ENCODE measurements at regions not wholly inside any gene's neighbourhood (a gene's known extent, or its start where the extent isn't known, plus 50 kb on each side); places are given as distances from the start of the nearest gene placed in this dataset.

DNA sequence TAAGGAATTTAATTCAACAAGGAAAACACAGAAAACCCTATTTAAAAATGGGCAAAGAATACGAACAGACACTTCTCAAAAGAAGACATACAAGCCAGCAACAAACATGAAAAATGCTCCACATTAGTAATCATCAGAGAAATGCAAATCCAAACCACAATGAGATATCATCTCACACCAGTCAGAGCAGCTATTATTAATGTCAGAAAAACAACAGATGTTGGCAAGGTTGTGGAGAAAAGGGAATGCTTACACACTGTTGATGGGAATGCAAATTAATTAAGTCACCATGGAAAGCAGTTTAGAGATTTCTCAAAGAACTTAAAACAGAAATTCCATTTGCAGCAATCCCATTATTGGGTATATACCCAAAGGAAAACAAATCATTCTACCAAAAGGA, 55.2 kb downstream of the GCC1 start:
- DNase-seq (ENCODE audit: low spot score) = no peak
- ATAC-seq (ENCODE audit: insufficient number of reproducible peaks, low FRiP score, low read depth) = no peak
- Histone ChIP-seq H3K4me3 (no peak overlapping the region), H3K27ac (no peak overlapping the region), H3K27me3 (replicated peaks; ENCODE audit: insufficient read depth) (peaks cover 4% of the 10 kb centered on the region), H3K4me1 (ENCODE audit: control insufficient read depth in 1 of 2, low read depth in 2 of 2) (no peaks in the 10 kb centered on the region), H3K36me3 (no peaks in the 10 kb centered on the region), H3K9me3 (no peaks in the 10 kb centered on the region)
- no peak for TF ChIP-seq CTCF (IDR thresholded peaks at IDR 0.05)

- H3K27me3 ChIP-seq (replicated peaks; ENCODE audit: insufficient read depth) = peaks cover 4% of the 10 kb centered on the region
- no peak for TF ChIP-seq CTCF (IDR thresholded peaks at IDR 0.05)
- no peak overlapping the region for H3K27ac ChIP-seq
- H3K4me3 ChIP-seq = no peak overlapping the region
- no peaks in the 10 kb centered on the region for H3K4me1 ChIP-seq (ENCODE audit: control insufficient read depth in 1 of 2, low read depth in 2 of 2)
- ATAC-seq (ENCODE audit: insufficient number of reproducible peaks, low FRiP score, low read depth) (no peak), DNase-seq (ENCODE audit: low spot score) (no peak)
- H3K36me3 ChIP-seq = no peaks in the 10 kb centered on the region
- no peaks in the 10 kb centered on the region for H3K9me3 ChIP-seq
Observed at GRCh38 chr7:127527561-127527960, 57.8 kb downstream of the GCC1 start.

DNA sequence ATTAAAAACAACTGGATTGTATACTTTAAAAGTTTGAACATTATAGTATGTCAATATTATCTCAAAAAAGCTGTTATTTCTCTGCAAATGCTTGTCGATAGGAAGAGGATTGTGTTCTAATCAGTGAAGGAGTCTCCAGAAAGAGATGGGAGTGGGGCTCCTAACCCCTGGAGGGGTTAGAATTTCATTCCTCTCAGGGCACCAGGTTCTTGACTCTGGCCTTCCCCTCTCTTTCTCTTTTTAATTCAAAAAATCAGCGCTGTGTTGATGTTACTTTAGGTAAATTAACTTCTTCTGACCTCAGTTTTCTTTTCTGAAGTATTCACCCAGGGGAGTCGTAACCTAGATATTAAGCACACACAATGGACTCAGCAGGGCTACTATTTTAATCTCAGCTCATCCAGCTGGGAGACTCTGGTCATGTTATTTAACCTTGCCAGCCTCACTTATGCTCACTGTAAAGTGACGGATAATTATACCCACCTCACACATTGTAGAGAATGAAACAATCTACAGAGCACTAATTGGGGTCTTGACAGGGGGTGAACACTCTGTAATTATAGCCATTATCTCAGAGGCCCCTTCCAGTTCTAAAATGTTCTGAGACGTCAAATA, 59.4 kb downstream of the GCC1 start:
- Histone ChIP-seq H3K4me3 (no peak overlapping the region), H3K36me3 (no peaks in the 10 kb centered on the region), H3K9me3 (peaks cover 3% of the 10 kb centered on the region), H3K27ac (no peak overlapping the region), H3K4me1 (ENCODE audit: control insufficient read depth in 1 of 2, low read depth in 2 of 2) (no peaks in the 10 kb centered on the region), H3K27me3 (replicated peaks; ENCODE audit: insufficient read depth) (peaks cover 4% of the 10 kb centered on the region)
- DNase-seq (ENCODE audit: low spot score) = no peak
- no peak for ATAC-seq (ENCODE audit: insufficient number of reproducible peaks, low FRiP score, low read depth)
- TF ChIP-seq CTCF (IDR thresholded peaks at IDR 0.05) = no peak

GRCh38 chr7:127516320-127516719, 69.1 kb downstream of the GCC1 start:
- no peak overlapping the region for H3K27ac ChIP-seq

GRCh38 chr7:127514499-127514898, 70.9 kb downstream of the GCC1 start:
- Histone ChIP-seq H3K4me1 (ENCODE audit: control insufficient read depth in 1 of 2, low read depth in 2 of 2) (no peaks in the 10 kb centered on the region), H3K4me3 (no peak overlapping the region), H3K27me3 (replicated peaks; ENCODE audit: insufficient read depth) (no peaks in the 10 kb centered on the region), H3K36me3 (no peaks in the 10 kb centered on the region), H3K9me3 (no peaks in the 10 kb centered on the region), H3K27ac (no peak overlapping the region)
- no peak for ATAC-seq (ENCODE audit: insufficient number of reproducible peaks, low FRiP score, low read depth)
- no peak for TF ChIP-seq CTCF (IDR thresholded peaks at IDR 0.05)
- no peak for DNase-seq (ENCODE audit: low spot score)

More at GRCh38 chr7:127516320-127516719, 69.1 kb downstream of the GCC1 start:
- DNase-seq (ENCODE audit: low spot score) (no peak), ATAC-seq (ENCODE audit: insufficient number of reproducible peaks, low FRiP score, low read depth) (no peak)
- no peaks in the 10 kb centered on the region for H3K4me1 ChIP-seq (ENCODE audit: control insufficient read depth in 1 of 2, low read depth in 2 of 2)
- H3K4me3 ChIP-seq = no peak overlapping the region
- H3K36me3 ChIP-seq = no peaks in the 10 kb centered on the region
- TF ChIP-seq CTCF (IDR thresholded peaks at IDR 0.05) = no peak
- no peaks in the 10 kb centered on the region for H3K9me3 ChIP-seq
- no peaks in the 10 kb centered on the region for H3K27me3 ChIP-seq (replicated peaks; ENCODE audit: insufficient read depth)
